Smooth muscle cell (in vitro differentiated cells): ENCODE measurements at regions not wholly inside any gene's neighbourhood (a gene's known extent, or its start where the extent isn't known, plus 50 kb on each side); places are given as distances from the start of the nearest gene placed in this dataset.

Experiments
- DNase-seq: peaks from one replicate; lab custom pipeline; 2025; ENCODE audit not compliant: unreplicated experiment; lab: John Stamatoyannopoulos, UW
- H2AFZ ChIP-seq: fragments of 200-600 bp; sonication (generic); 2 replicates; pipeline ENCODE4 v1.6.0; 2016; ENCODE audit warnings: antibody characterized with exemption, low read depth, mild to moderate bottlenecking
- H3F3A ChIP-seq: fragments of 200-600 bp; sonication (generic); 2 replicates; pipeline ENCODE4 v1.6.0; 2017; ENCODE audit warnings: antibody characterized with exemption, low read depth
- H3K27ac ChIP-seq: fragments of 200-600 bp; sonication (generic); 2 replicates; pipeline ENCODE4 v1.5.1; 2016; ENCODE audit warnings: low read depth, mild to moderate bottlenecking
- H3K27me3 ChIP-seq: fragments of 200-600 bp; sonication (generic); 2 replicates; pipeline ENCODE4 v1.6.1; 2016; ENCODE audit warnings: low read depth, mild to moderate bottlenecking
- H3K36me3 ChIP-seq: fragments of 200-600 bp; sonication (generic); 2 replicates; pipeline ENCODE4 v1.5.1; 2016; ENCODE audit warnings: low read depth
- H3K4me1 ChIP-seq: fragments of 200-600 bp; sonication (generic); 2 replicates; pipeline ENCODE4 v1.5.1; 2016; ENCODE audit warnings: low read depth
- H3K4me2 ChIP-seq: fragments of 200-600 bp; sonication (generic); 2 replicates; pipeline ENCODE4 v1.6.0; 2016; ENCODE audit warnings: mild to moderate bottlenecking
- H3K4me3 ChIP-seq: fragments of 200-600 bp; sonication (generic); 2 replicates; pipeline ENCODE4 v1.5.1; 2016; ENCODE audit warnings: mild to moderate bottlenecking
- H3K79me2 ChIP-seq: fragments of 200-600 bp; sonication (generic); 2 replicates; pipeline ENCODE4 v1.6.0; 2016; ENCODE audit warnings: low read depth, mild to moderate bottlenecking
- H3K9ac ChIP-seq: fragments of 200-600 bp; sonication (generic); 2 replicates; pipeline ENCODE4 v1.6.0; 2016; ENCODE audit warnings: low read depth
- H3K9me3 ChIP-seq: fragments of 200-600 bp; sonication (generic); replicated peaks from 2 replicates; pipeline ENCODE4 v1.5.1; 2016; ENCODE audit warnings: low read depth
- H4K20me1 ChIP-seq: fragments of 200-600 bp; sonication (generic); 2 replicates; pipeline ENCODE4 v1.6.0; 2016; ENCODE audit warnings: low read depth
- WGBS: methylation state at CpG from one replicate; pipeline ENCODE4 v1.1.7; 2016; ENCODE audit warnings: low lambda C conversion rate; 5-methylcytosine and 5-hydroxymethylcytosine counted together
- TF ChIP-seq, protein P1 (sequence below): fragments of 200-600 bp; sonication (generic); IDR thresholded peaks from 2 replicates; pipeline ENCODE4 v1.5.1; 2017; ENCODE audit warnings: borderline replicate concordance, mild to moderate bottlenecking, antibody characterized with exemption; ENCODE audit not compliant: insufficient read depth, poor library complexity, severe bottlenecking

DNA sequence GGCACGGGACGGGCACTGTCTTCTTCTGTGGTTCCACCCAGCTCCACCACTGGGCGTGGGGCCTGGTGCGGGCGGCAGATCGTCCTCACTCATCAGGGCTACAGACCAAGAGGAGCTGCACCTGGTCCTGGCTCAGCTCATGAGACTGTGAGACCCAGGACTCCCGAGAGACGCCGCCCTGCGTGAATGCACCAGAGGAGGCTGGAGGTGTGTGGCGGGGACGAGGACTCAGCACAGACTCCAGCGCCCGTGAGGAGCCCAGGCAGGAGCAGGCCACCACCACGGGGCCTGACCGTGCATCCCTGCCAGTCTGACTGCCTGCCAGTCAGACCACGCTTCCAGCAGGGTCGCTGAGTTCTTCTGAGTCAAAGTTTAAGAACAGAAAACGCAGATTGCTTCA, 112.5 kb upstream of the SALL3 start:
- no peaks in the 10 kb centered on the region for H3K36me3 ChIP-seq
- H3K4me3 ChIP-seq: no peak overlapping the region
- H4K20me1 ChIP-seq: no peaks in the 10 kb centered on the region
- no peak overlapping the region for H3K27ac ChIP-seq
- no peaks in the 10 kb centered on the region for H3F3A ChIP-seq
- no peaks in the 10 kb centered on the region for H3K9me3 ChIP-seq
- H3K9ac ChIP-seq: no peak overlapping the region
- H3K4me2 ChIP-seq: no peak overlapping the region
- H3K27me3 ChIP-seq: no peaks in the 10 kb centered on the region
- no peaks in the 10 kb centered on the region for H3K4me1 ChIP-seq
- H2AFZ ChIP-seq: no peak overlapping the region
- H3K79me2 ChIP-seq: no peaks in the 10 kb centered on the region
- WGBS: 97% methylated on average over 17 of the region's 19 CpGs
- no peak for DNase-seq
- TF ChIP-seq, protein P1, sequence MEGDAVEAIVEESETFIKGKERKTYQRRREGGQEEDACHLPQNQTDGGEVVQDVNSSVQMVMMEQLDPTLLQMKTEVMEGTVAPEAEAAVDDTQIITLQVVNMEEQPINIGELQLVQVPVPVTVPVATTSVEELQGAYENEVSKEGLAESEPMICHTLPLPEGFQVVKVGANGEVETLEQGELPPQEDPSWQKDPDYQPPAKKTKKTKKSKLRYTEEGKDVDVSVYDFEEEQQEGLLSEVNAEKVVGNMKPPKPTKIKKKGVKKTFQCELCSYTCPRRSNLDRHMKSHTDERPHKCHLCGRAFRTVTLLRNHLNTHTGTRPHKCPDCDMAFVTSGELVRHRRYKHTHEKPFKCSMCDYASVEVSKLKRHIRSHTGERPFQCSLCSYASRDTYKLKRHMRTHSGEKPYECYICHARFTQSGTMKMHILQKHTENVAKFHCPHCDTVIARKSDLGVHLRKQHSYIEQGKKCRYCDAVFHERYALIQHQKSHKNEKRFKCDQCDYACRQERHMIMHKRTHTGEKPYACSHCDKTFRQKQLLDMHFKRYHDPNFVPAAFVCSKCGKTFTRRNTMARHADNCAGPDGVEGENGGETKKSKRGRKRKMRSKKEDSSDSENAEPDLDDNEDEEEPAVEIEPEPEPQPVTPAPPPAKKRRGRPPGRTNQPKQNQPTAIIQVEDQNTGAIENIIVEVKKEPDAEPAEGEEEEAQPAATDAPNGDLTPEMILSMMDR: no peak

DNA sequence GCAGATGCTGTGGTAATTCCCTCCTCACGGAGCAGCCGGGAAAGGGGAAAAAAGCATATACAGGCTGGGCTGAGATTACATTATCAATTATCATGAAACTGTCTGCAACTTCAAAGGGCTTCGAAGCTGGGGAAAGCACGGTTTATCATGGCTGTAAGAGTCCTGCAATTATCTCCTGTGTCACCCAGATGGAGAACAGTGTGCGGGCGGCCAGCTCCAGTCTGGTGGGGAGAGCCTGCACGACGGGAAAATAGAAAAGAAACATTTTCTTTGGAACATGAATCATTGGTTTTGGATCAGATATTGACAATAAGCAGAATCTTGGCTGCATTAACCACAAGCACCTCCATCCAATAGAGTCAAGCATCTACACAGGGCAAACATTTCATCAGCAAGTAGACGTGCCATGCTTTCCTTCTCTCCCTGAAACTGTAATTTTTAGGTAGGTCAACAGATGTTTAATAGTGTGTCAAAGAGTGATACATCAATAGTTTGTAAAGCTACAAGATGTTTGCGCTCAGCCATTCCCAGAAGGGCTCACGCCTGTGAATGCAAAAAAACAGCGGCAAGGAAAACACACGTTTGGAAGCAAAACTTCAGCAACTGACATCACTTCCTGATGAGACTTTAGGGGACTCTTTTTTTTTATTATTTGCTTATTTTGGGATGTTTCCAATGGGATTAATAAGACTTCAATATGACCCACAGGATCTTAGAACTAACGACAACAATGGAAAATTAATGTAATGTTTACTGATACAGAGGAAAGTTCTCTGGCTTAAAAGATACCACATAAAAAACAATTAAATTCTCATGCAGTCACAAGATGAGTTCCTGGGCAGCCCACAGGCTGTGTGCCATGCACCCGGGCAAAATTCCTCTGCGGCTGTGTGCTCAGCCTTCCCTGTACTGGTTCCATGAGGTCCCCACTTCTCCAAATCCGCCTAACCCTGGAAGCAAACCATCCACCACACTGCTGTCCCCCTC, 111.0 kb upstream of the SALL3 start:
- TF ChIP-seq, protein P1: no peak
- H3K36me3 ChIP-seq: no peaks in the 10 kb centered on the region
- DNase-seq: no peak
- H4K20me1 ChIP-seq: no peaks in the 10 kb centered on the region
- no peaks in the 10 kb centered on the region for H3K4me1 ChIP-seq
- H3K9ac ChIP-seq: no peak overlapping the region
- H3K4me2 ChIP-seq: peak overlapping the region; percentile 3
- H3K9me3 ChIP-seq: no peaks in the 10 kb centered on the region
- no peak overlapping the region for H3K27ac ChIP-seq
- H3K4me3 ChIP-seq: no peak overlapping the region
- H2AFZ ChIP-seq: no peak overlapping the region
- no peaks in the 10 kb centered on the region for H3F3A ChIP-seq
- no peaks in the 10 kb centered on the region for H3K79me2 ChIP-seq
- no peaks in the 10 kb centered on the region for H3K27me3 ChIP-seq
- WGBS: 47% methylated on average over 17 of the region's 17 CpGs

DNA sequence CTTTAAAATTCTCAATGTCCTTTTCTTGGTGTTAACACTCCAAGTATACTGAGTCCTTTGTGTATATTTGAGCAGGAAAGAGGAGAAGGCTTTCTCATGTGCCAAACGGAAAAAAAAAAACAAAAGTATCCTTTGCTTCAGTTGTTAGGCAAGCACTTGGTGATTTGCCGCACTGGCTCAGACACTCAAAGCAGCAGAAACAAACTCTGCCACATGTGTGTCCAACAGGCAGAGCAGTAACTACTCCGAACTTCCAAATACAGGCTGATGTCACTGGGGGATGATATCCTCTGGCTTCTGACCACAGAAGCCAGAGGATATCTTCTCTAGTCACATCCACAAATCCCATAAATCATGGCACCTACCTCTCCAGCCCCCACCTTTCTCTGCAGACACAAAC, 108.0 kb upstream of the SALL3 start:
- Histone ChIP-seq H3K9me3 (no peaks in the 10 kb centered on the region), H3K4me3 (no peak overlapping the region), H3K79me2 (no peaks in the 10 kb centered on the region), H3K4me1 (no peaks in the 10 kb centered on the region), H3K4me2 (no peak overlapping the region), H3K27me3 (no peaks in the 10 kb centered on the region), H3K27ac (no peak overlapping the region), H4K20me1 (no peaks in the 10 kb centered on the region), H3K9ac (no peak overlapping the region), H3K36me3 (no peaks in the 10 kb centered on the region), H2AFZ (no peak overlapping the region), H3F3A (no peaks in the 10 kb centered on the region)
- 46% methylated on average over 3 of the region's 3 CpGs for WGBS
- TF ChIP-seq, protein P1: no peak
- DNase-seq: no peak
